HCT116 (cell line): ENCODE measurements at regions not wholly inside any gene's neighbourhood (a gene's known extent, or its start where the extent isn't known, plus 50 kb on each side); places are given as distances from the start of the nearest gene placed in this dataset.

ENCODE experiments used
- ATAC-seq: fragments of 200-7000 bp; cut with Tn5 transposase; 2 replicates; pipeline ENCODE4 v1.9.1; 2020; ENCODE audit warnings: mild to moderate bottlenecking, moderate library complexity
- BruUV-seq: library from RNA; stranded (reverse); fragments of 400-500 nt; replicated peaks from 2 replicates; lab custom pipeline; 2021; lab: Mats Ljungman, UMichigan
- CTCF ChIA-PET: fragments of 300-600 bp; sonication (Branson Sonifier 250); formaldehyde crosslinking; loops from one replicate; lab custom pipeline; 2021; ENCODE audit warnings: antibody characterized with exemption; lab: Charles Lee
- POLR2A ChIA-PET: fragments of 300-600, 350-600 bp; sonication (Branson Sonifier 250); formaldehyde crosslinking; loops from one replicate; lab custom pipeline; 2021; ENCODE audit warnings: antibody characterized with exemption; lab: Charles Lee
- RAD21 ChIA-PET, 2 experiments: fragments of 300-600 bp; sonication (Branson Sonifier 250); formaldehyde crosslinking; loops; one replicate each; lab custom pipeline; 2023; ENCODE audit warnings: low total read pairs in 2 of 2; ENCODE audit not compliant: uncharacterized antibody in 2 of 2, unreplicated experiment in 2 of 2, low non-redundant PET in 1 of 2; lab: Charles Lee
- DNase-seq: peaks from one replicate; pipeline ENCODE4 v3.0.0-alpha.2; 2010; ENCODE audit warnings: low read depth, low spot score
- H2AFZ ChIP-seq: fragments of 200-600 bp; shearing (Covaris generic), sonication (generic); 2 replicates; pipeline ENCODE4 v1.6.1; 2017; ENCODE audit warnings: low read depth, mixed run types, mixed read lengths, antibody characterized with exemption, low read length; ENCODE audit not compliant: poor library complexity, severe bottlenecking
- H3K27ac ChIP-seq: 2 replicates; pipeline ENCODE4 v1.5.1; 2012; ENCODE audit warnings: low read depth, low read length
- H3K27me3 ChIP-seq: fragments of 200-600 bp; sonication (generic); 2 replicates; pipeline ENCODE4 v1.6.1; 2016; ENCODE audit warnings: mixed run types, low read length, mixed read lengths; ENCODE audit not compliant: insufficient read depth
- H3K36me3 ChIP-seq, 2 experiments: fragments of 200-500 bp in 1 of 2; fragments of 200-600 bp in 1 of 2; sonication (Bioruptor generic) in 1 of 2; sonication (generic) in 1 of 2; 2 replicates each; pipeline versions ENCODE4 v1.5.1 to v1.6.1; 2014 to 2016; ENCODE audit warnings: low read length in 2 of 2, inconsistent platforms in 1 of 2, mixed read lengths in 1 of 2, mixed run types in 1 of 2; ENCODE audit not compliant: insufficient read depth in 2 of 2, control insufficient read depth in 1 of 2
- H3K4me1 ChIP-seq, 2 experiments: fragments of 200-600 bp in 1 of 2; sonication (generic) in 1 of 2; 2 replicates each; pipeline versions ENCODE4 v1.5.1 to v1.6.1; 2012 to 2017; ENCODE audit warnings: low read length in 2 of 2, inconsistent platforms in 1 of 2, mild to moderate bottlenecking in 1 of 2, mixed read lengths in 1 of 2, mixed run types in 1 of 2, moderate library complexity in 1 of 2; ENCODE audit not compliant: insufficient read depth in 2 of 2, control insufficient read depth in 1 of 2
- H3K4me2 ChIP-seq: fragments of 200-600 bp; sonication (generic); 2 replicates; pipeline ENCODE4 v1.6.1; 2017; ENCODE audit warnings: mixed run types, low read length, mixed read lengths
- H3K4me3 ChIP-seq, 2 experiments: fragments of 200-600 bp in 1 of 2; sonication (generic) in 1 of 2; replicated peaks in 1 of 2; 2 replicates each; pipeline ENCODE4 v1.5.1; 2011 to 2016; ENCODE audit warnings: low read length in 2 of 2, control low read depth in 1 of 2, low read depth in 1 of 2, mild to moderate bottlenecking in 1 of 2, mixed read lengths in 1 of 2, mixed run types in 1 of 2
- H3K79me2 ChIP-seq: fragments of 200-600 bp; sonication (generic); 2 replicates; pipeline ENCODE4 v1.6.1; 2017; ENCODE audit warnings: mild to moderate bottlenecking, mixed run types, low read length, moderate library complexity, mixed read lengths; ENCODE audit not compliant: insufficient read depth
- H3K9ac ChIP-seq: fragments of 200-600 bp; sonication (generic); 2 replicates; pipeline ENCODE4 v1.6.1; 2016; ENCODE audit warnings: low read length, mixed read lengths
- H3K9me2 ChIP-seq: fragments of 200-600 bp; sonication (generic), shearing (Covaris generic); 2 replicates; pipeline ENCODE4 v1.6.1; 2017; ENCODE audit warnings: mixed run types, mild to moderate bottlenecking, moderate library complexity; ENCODE audit not compliant: insufficient read depth
- H3K9me3 ChIP-seq, 2 experiments: fragments of 200-500 bp in 1 of 2; fragments of 200-600 bp in 1 of 2; sonication (Bioruptor generic) in 1 of 2; sonication (generic) in 1 of 2; 2 replicates each; pipeline ENCODE4 v1.6.1; 2014 to 2017; ENCODE audit warnings: low read length in 2 of 2, mixed read lengths in 2 of 2, inconsistent platforms in 1 of 2, low read depth in 1 of 2, mild to moderate bottlenecking in 1 of 2, mixed run types in 1 of 2, moderate library complexity in 1 of 2; ENCODE audit not compliant: control insufficient read depth in 1 of 2, insufficient read depth in 1 of 2
- H4K20me1 ChIP-seq: fragments of 200-600 bp; sonication (generic), shearing (Covaris generic); 2 replicates; pipeline ENCODE4 v1.6.1; 2017; ENCODE audit warnings: mixed run types, mild to moderate bottlenecking, moderate library complexity; ENCODE audit not compliant: insufficient read depth
- ATF3 ChIP-seq: IDR thresholded peaks from 2 replicates; pipeline ENCODE4 v1.6.1; 2012
- CBX3 ChIP-seq: IDR thresholded peaks from 2 replicates; pipeline ENCODE4 v1.6.1; 2012; ENCODE audit warnings: low read depth
- CEBPB ChIP-seq: IDR thresholded peaks from 2 replicates; pipeline ENCODE4 v1.6.1; 2012; ENCODE audit warnings: low read depth
- ELF1 ChIP-seq: IDR thresholded peaks from 2 replicates; pipeline ENCODE4 v1.6.1; 2012; ENCODE audit warnings: low read depth, borderline replicate concordance
- EZH2 ChIP-seq: fragments of 200-600 bp; sonication (generic); IDR thresholded peaks from 2 replicates; pipeline ENCODE4 v1.6.1; 2017; ENCODE audit warnings: antibody characterized with exemption, mixed run types
- EZH2phosphoT487 ChIP-seq: fragments of 200-600 bp; IDR thresholded peaks from 2 replicates; pipeline ENCODE4 v1.6.1; 2018; ENCODE audit warnings: antibody characterized with exemption, borderline replicate concordance
- JUND ChIP-seq: IDR thresholded peaks from 2 replicates; pipeline ENCODE4 v1.6.1; 2012
- POLR2AphosphoS5 ChIP-seq: IDR thresholded peaks from 2 replicates; pipeline ENCODE4 v1.6.1; 2011; ENCODE audit warnings: mild to moderate bottlenecking, low read depth, low read length, moderate library complexity
- RAD21 ChIP-seq: IDR thresholded peaks from 2 replicates; pipeline ENCODE4 v1.6.1; 2012; ENCODE audit warnings: low read depth, mild to moderate bottlenecking
- SP1 ChIP-seq: IDR thresholded peaks from 2 replicates; pipeline ENCODE4 v1.6.1; 2012; ENCODE audit warnings: low read depth
- SRF ChIP-seq: IDR thresholded peaks from 2 replicates; pipeline ENCODE4 v1.6.1; 2012; ENCODE audit warnings: low read depth
- TCF7L2 ChIP-seq: IDR thresholded peaks from 2 replicates; pipeline ENCODE4 v1.7.0; 2011; ENCODE audit warnings: borderline replicate concordance, inconsistent platforms; ENCODE audit not compliant: insufficient read depth, insufficient read length; ENCODE audit errors: extremely low read depth
- YY1 ChIP-seq: IDR thresholded peaks from 2 replicates; pipeline ENCODE4 v1.6.1; 2011; ENCODE audit warnings: low read length, low read depth, moderate library complexity, mild to moderate bottlenecking; ENCODE audit not compliant: insufficient replicate concordance; ENCODE audit errors: extremely low read depth
- ZNF274 ChIP-seq: fragments of 200-500 bp; sonication (Bioruptor generic); IDR thresholded peaks from 2 replicates; pipeline ENCODE4 v1.6.1; 2014; ENCODE audit warnings: mild to moderate bottlenecking, low read depth, low read length, inconsistent platforms
- intact Hi-C: fragments of 100-400 bp; cut with micrococcal nuclease; formaldehyde crosslinking; loops from 2 replicates; pipeline ENCODE4 v1.10.0; 2022
- TF ChIP-seq, protein P1 (sequence below): IDR thresholded peaks from 2 replicates; pipeline ENCODE4 v1.6.1; 2011; ENCODE audit warnings: mild to moderate bottlenecking, low read length, moderate library complexity; ENCODE audit not compliant: insufficient replicate concordance; ENCODE audit errors: extremely low read depth
- TF ChIP-seq, protein P2 (sequence below), 3 experiments: fragments of 200-600 bp in 1 of 3; sonication (generic) in 1 of 3; IDR thresholded peaks in 2 of 3; conservative IDR thresholded peaks in 1 of 3; 2 replicates each; pipeline ENCODE4 v1.5.1; 2012 to 2017; ENCODE audit warnings: low read depth in 2 of 3, low read length in 2 of 3, antibody characterized with exemption in 1 of 3, borderline replicate concordance in 1 of 3, control low read depth in 1 of 3, mild to moderate bottlenecking in 1 of 3, mixed read lengths in 1 of 3, mixed run types in 1 of 3, moderate library complexity in 1 of 3; ENCODE audit not compliant: insufficient read depth in 1 of 3
- TF ChIP-seq, protein P3 (sequence below): IDR thresholded peaks from 2 replicates; pipeline ENCODE4 v1.6.1; 2012

DNA sequence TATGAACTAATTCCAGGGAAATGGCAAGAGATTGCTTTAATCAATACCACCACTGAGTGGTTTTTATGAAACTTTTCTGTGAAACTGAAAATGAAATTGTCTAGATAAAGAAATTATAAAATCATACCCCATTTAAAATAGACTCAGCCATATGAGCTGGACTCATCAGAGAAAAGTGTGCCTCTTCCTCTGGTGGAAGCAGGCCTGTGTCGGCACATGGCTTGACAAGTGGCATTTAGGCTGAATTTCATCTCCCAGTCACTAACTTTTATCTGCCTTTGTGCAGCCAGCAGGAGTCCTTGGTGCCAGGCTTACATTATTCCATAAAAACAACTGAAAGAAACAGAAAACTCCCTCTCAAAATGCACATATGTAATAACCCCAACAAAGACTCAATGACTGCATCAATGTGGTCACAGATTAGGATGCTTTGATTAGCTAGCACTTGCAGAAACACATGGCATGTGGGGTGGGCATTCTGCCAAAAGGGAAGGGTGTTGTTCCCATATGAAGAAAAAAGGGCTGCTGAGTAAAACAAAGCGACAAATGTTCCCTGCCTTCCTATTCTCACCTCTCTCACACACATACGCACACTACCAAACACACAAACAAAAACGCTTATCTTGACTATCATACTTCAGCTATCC, 232.3 kb downstream of the PABPC4L start:
- H3K27me3 ChIP-seq: no peaks in the 10 kb centered on the region
- no peaks in the 10 kb centered on the region for H3K9me3 ChIP-seq
- H3K27ac ChIP-seq: no peak overlapping the region
- intact Hi-C loops: no loop called here
- no peak overlapping the region for H3K4me3 ChIP-seq
- ChIA-PET CTCF (no interaction called here), RAD21 (no interaction called here), POLR2A (no interaction called here)
- no peaks in the 10 kb centered on the region for H3K4me1 ChIP-seq
- no TSS peak for BruUV-seq
- H3K4me2 ChIP-seq: no peak overlapping the region
- H3K9me2 ChIP-seq: no peaks in the 10 kb centered on the region
- TF ChIP-seq, protein P1, sequence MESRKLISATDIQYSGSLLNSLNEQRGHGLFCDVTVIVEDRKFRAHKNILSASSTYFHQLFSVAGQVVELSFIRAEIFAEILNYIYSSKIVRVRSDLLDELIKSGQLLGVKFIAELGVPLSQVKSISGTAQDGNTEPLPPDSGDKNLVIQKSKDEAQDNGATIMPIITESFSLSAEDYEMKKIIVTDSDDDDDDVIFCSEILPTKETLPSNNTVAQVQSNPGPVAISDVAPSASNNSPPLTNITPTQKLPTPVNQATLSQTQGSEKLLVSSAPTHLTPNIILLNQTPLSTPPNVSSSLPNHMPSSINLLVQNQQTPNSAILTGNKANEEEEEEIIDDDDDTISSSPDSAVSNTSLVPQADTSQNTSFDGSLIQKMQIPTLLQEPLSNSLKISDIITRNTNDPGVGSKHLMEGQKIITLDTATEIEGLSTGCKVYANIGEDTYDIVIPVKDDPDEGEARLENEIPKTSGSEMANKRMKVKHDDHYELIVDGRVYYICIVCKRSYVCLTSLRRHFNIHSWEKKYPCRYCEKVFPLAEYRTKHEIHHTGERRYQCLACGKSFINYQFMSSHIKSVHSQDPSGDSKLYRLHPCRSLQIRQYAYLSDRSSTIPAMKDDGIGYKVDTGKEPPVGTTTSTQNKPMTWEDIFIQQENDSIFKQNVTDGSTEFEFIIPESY: no peak
- TF ChIP-seq CBX3 (no peak), ZNF274 (no peak), SP1 (no peak), ELF1 (no peak), JUND (no peak), SRF (no peak), POLR2AphosphoS5 (no peak), RAD21 (no peak), TCF7L2 (no peak), YY1 (no peak), EZH2 (no peak), EZH2phosphoT487 (no peak), ATF3 (no peak), CEBPB (no peak)
- TF ChIP-seq, protein P2, sequence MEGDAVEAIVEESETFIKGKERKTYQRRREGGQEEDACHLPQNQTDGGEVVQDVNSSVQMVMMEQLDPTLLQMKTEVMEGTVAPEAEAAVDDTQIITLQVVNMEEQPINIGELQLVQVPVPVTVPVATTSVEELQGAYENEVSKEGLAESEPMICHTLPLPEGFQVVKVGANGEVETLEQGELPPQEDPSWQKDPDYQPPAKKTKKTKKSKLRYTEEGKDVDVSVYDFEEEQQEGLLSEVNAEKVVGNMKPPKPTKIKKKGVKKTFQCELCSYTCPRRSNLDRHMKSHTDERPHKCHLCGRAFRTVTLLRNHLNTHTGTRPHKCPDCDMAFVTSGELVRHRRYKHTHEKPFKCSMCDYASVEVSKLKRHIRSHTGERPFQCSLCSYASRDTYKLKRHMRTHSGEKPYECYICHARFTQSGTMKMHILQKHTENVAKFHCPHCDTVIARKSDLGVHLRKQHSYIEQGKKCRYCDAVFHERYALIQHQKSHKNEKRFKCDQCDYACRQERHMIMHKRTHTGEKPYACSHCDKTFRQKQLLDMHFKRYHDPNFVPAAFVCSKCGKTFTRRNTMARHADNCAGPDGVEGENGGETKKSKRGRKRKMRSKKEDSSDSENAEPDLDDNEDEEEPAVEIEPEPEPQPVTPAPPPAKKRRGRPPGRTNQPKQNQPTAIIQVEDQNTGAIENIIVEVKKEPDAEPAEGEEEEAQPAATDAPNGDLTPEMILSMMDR (IDR thresholded peaks at IDR 0.05 in 2 of 3, conservative IDR thresholded peaks at IDR 0.05 in 1 of 3; ENCODE audit: borderline replicate concordance in 1 of 3, insufficient read depth in 1 of 3, low read depth in 2 of 3, low read length in 2 of 3): no peak
- TF ChIP-seq, protein P3, sequence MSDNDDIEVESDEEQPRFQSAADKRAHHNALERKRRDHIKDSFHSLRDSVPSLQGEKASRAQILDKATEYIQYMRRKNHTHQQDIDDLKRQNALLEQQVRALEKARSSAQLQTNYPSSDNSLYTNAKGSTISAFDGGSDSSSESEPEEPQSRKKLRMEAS: no peak
- peak overlapping the region; percentile 73 for H2AFZ ChIP-seq
- no peak for ATAC-seq
- no peaks in the 10 kb centered on the region for H3K36me3 ChIP-seq
- no peaks in the 10 kb centered on the region for H3K79me2 ChIP-seq
- no peaks in the 10 kb centered on the region for H4K20me1 ChIP-seq
- no peak overlapping the region for H3K9ac ChIP-seq
- DNase-seq: no peak
